NCI-H187 (cell line): ENCODE measurements at regions not wholly inside any gene's neighbourhood (a gene's known extent, or its start where the extent isn't known, plus 50 kb on each side); places are given as distances from the start of the nearest gene placed in this dataset.

ENCODE experiments used
- DNase-seq, 2 experiments: peaks; one replicate each; lab custom pipeline; 2025; lab: John Stamatoyannopoulos, UW

DNA sequence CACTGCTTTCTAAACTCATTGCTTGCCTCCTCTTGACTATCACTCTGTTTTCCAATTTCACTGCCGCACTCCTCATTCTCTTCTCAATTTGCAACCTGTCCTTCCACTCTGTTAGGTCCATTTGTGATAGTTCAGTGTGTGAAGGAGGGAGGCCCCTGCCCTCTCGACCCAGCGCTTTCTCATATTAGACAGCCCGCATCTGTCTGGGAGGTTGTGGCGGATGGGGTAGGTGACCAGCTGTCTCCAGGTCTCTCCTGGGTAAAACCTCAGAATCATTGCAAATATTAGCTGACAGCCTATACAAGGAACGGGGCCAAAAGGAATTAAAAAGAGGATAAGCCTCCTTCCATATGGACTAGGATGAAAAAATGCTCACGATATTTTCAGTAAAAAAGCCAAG is 358.3 kb downstream of the SHQ1 start:
- no peak for DNase-seq

DNA sequence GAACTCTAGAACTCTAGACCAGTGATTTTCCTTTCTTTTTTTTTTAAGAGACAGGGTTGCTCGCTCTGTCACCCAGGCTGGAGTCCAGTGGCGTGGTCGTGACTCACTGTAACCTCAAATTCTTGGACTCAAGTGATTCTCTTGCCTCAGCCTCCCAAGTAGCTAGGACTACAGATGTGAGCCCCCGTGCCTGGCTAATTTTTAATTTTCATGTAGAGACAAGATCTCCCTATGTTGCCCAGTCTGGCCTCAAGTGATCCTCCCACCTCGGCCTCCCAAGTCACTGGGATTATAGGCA is 359.6 kb downstream of the SHQ1 start:
- DNase-seq, result no peak

DNA sequence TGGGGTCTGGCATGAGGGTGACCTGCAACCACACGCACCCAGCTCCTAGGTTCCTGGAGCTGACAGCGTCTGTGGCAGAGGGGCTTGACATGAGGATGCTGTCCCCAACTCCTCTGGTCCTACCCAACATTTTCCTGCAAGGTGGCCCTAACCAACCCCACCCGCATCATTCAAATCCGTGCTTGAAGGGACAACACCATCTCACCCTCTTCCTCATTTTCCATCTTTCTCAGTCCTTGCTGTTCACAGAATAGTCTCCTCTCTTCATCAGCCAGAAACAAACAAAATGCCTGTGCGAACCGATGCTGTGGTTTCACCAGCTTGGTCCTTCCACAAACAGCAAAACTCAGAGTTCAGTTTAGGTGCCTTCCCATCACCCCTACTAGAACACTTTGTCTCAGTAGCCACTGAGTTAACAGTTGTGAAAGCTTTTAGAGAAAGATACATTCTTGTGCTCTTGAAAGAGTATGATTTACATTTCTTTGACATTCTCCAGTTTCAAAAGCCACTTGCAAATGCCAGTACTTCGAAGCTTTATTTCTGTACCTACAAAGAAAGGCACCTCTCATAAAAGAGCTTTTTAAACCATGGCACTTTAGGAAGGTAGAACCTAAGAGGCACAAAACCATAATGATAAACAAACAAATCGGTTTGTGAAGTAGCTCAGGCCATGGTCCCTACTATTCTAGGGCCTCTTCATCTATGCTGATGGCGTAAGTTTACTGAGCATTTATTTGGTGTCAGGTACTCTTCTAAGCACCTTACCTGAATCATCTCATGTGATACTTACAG is 360.1 kb downstream of the SHQ1 start:
- no peak for DNase-seq

DNA sequence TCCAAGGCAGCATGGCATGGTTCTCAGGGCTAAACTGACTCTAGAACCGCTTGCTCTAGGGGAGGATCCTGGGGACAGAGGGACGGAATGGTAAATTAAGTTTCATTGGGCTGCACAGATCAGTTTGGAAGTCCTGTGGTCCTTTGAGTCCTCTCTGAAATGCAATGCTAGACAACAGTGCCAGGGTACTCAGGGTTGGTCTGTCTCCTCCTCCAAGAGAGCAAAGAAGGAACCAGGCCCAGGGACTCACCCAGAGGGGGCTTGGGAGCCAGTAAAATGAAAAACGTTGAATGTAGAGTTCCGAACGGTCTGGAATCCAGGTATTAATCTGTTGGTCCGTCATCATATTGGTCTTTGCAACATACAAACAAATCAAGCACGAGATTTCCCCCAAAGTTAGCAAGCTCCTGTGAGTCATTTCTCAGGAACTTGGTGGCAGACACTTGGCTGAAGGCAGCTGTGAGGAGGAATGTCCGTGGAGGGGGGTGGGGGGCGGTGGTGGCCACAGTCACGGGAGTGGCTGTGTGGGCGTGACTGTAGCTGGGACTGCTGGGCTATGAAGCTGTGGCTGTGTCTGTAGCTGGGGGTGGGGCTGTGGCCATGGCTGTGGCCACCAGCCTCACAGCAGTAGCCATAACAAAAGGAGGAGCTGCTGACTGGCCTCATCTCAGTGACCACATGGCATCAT is 361.0 kb downstream of the SHQ1 start:
- DNase-seq, result no peak

DNA sequence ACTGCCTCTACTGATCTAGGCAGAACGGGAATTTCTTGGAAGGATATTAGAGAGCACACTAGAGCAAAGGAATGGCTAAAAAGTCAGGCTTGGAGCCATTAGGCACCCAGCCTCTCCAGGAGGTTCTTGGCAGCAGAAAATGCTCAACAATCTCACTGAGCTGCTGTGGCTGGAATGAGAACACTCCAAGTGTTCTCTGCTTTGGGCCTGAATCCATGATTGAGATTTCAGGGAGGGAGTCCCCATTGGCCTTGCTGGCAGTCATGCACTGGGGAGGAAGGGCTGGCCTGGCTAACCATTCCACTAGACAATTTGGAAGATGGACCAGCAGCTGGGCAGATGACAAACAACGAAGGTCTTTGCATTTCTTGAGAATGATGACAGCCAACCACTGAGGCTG is 362.6 kb downstream of the SHQ1 start:
- no peak for DNase-seq

DNA sequence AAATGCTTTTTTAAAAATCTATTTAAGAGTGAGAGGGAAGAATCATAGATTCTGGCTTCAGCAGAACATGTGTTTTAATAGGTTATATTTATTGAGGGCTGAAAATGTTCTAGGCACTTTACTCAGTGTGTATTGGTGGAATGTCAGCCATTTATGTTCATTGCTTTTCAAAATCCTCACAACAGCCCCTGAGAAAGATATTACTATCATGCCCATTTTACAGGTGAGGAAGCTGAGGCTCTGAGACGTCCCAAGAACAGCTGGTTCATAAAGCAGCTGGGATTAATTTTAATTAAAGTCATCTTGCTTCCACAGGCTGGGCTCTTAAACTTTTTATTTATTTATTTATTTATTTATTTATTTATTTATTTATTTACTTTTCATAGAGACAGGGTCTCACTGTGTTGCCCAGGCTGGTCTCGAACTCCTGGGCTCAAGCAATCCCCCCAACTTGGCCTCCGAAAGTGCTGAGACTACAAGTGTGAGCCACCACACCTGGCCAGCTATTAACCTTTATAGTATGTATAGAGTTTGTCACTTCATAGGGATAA is 364.6 kb downstream of the SHQ1 start:
- no peak for DNase-seq

DNA sequence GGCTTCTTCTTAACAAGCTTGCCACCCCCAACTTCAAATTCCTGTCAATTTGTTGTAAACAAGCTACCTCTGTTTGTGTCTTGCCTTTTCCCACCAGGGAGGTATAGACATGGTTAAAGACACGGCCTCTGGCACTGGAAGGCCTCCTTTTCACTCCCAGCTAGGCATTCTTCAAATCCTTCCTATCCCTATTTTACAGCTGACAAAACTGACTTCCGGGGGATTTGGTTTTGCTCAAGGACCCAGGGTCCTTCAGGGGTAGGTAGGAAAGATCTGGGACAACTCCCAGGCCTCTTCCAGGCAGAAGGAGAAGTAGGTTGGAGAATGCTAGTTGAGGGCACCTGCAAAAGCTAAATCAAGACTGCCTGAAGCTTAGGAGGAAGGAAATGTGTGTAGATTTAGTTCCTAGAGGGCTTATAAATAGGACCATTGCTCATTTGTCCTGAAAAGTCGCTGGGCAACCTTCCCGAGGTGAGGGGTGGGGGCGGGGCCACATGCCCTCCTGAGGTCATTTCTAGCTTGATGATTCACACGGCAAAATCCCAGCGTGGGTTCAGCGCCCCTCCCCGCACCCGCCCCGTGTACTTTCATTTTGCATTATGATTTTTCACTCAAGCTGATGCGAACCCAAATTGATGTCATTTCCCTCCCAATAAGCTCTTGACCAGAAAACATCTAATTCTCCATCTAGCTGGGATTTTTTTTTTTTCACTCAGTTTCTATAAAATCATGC is 365.5 kb downstream of the SHQ1 start:
- no peak for DNase-seq

DNA sequence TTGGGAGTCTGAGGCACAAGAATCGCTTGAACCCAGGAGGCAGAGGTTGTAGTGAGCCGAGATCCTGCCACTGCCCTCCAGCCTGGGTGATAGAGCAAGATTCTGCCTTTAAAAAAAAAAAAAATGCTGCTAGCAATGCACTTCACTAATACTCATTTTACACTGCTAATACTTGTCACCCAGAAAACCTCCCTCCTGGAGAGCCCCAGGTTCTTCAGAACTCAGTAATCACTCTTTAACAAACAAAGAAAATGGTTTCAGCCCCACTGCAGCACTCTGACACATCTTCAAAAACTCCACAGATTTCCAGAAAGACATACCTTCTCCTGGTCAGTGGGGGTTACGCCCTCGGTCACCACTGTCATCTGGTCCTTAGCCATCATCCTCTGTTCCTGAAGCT is 366.7 kb downstream of the SHQ1 start:
- no peak for DNase-seq

DNA sequence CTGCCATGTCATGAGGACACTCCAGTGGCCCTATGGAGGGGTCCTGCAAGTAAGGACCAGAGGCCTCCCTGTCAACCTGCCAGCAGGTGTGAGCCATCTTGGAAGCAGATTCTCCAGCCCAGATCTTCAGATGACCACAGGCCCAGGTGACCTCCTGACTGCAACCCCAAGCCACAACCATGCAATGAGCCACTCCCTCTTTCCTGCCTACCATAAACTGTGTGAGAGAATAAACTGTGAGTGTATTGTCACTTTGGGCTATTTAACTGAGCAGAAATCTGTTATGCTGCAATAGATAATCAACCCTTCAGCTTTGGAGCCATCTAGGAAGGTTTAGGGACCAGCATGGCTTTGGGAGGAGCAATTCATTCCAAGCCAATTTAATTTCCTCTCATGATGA is 367.9 kb downstream of the SHQ1 start:
- DNase-seq, result no peak

DNA sequence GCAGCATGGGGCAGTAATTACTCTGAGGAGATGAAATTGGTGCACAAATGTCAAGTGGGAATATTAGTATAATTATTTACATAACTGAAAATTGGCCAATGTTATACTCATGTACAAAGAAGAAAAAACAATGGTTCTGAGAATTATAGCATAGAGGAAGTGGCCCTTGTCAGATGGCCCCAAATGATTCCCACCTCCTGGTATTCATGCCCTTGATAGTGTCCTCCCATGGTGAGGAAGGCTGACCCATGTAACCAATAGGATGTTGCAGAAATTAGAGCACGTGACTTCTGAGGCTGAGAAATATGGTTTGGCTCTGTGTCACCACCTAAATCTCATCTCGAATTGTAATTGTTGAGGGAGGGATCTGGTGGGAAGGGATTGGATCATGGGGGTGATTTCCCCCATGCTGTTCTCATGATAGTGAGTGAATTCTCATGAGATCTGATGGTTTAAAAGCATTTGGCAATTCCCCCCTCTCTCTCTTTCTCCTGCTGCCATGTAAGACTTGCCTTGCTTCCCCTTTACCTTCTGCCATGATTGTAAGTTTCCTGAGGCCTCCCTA is 368.5 kb downstream of the SHQ1 start:
- DNase-seq, result no peak

DNA sequence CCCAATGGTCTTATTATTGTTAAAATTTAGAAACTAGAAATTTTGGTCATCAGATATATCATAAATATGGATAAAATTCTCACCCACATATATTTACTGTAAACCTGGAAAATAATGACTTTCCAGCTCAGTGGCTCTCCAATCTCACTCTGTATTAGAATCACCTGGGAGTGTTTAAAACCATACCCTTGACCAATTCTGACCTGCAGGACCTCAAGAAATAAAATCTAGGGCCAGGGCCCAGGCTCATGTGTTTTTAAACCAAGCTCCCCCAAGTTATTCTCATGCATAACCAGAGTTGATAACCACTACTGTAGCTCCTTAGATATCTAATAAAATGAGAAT is 372.1 kb downstream of the SHQ1 start:
- no peak for DNase-seq

DNA sequence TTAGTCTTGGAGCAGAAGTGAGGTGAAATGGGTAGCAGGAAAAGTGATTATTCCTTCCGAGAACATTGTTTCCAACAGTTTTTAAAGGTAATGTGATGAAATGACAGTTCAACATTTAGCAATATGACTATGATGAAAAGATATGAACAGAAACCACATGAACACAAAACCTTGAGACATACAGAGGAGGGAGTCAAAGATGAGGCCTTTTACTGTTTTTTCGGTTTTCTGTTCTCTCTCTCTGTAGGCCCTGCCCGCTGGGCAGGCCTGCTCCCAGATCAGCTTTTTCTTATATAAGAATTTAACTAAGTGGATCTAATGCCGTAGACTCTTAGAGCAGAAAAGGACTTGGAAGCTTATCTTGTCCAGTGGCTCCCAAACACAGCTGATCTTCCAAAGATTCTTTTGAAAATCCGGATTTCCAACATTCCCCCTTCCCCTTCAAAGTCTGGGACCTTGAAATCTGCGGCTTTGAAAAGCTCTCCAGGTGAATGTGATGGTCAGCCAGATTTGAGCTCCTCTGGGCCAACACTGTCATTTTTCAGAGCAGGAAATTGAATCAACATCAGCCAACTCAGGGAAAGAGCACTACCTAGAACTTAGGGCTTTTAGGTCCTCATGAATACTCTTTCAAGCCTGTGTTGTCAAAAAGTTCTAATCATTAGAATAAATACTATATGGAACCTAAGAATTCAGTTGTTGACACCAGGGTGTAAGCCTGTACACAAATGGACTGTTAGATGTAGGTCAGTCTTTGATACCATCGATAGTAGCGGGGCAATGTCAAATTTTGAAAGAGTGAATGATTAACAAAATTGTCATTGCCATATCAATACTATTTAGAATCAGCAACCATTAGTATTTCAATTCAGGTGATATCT is 372.7 kb downstream of the SHQ1 start:
- no peak for DNase-seq

DNA sequence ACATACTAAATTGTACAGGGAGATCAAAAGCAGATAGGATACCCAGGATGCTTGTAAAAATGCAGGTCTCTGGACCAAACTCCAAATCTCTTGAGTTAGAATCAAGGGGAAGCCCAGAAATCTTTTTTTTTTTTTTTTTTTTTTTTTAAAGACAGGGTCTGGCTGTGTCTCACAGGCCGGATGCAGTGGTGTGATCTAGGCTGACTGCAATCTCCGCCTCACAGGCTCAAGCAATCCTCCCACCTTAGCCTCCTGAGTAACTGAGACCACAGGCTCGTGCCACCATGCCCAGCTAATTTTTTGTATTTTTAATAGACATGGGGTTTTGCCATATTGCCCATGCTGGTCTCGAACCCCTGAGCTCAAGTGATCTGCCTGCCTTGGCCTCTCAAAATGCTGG is 373.5 kb downstream of the SHQ1 start:
- DNase-seq, result no peak

DNA sequence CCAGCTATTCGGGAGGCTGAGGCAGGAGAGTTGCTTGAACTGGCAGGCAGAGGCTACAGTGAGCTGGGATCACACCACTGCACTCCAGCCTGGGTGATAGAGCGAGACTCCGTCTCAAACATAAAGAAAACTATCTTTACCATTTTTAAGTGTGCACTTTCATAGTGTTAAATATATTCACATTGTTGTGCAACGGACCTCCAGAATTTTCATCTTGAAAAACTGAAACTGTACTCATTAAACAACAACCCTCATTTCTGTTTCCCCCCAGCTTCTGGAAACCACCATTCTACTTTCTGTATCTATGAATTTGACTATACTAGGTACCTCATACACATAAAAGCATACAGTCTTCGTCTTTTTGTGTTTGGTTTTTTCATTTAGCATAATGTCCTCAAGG is 375.1 kb downstream of the SHQ1 start:
- DNase-seq, result no peak

DNA sequence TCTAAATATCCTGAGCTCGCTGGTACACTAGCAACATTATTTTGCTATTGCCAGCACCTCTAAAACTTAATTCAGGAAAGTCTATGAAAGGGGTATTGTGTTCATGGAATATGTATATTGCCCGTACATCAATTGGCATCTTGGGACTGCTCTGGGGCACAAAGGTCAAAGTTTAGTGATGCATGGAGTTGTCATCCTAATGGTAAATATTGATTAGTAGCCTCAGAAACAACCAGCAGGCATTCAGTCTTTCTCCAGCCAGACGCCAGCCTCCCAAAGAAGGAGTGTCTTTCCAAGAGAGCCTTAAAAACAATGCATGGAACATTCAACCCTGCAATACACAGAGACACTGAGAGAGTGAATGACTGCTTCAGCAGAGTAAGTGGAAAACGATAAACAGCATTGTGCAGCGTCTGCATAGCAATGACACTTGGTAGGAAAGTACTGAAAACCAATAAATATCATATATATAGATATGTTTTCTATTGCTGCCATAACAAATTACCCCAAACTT is 377.3 kb downstream of the SHQ1 start:
- no peak for DNase-seq

DNA sequence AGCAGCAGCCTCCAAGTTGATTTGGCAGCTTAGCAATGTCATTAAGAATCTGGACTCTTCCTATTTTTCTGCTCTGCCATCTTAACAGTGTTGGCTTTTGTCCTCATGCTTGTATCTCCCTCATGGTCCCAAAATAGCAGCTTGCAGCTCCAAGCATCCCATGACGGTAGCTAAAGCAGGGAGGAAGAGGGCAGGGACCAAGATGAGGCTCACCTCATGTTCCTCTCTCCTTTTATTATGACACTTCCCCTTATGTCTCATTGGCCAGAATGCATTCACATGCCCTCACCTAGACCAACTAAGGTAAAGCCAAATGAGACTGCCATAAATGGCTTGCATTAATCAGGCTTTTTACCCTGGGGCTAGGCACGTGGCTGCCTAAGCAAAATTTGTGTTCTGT is 382.4 kb downstream of the SHQ1 start:
- DNase-seq, result no peak

DNA sequence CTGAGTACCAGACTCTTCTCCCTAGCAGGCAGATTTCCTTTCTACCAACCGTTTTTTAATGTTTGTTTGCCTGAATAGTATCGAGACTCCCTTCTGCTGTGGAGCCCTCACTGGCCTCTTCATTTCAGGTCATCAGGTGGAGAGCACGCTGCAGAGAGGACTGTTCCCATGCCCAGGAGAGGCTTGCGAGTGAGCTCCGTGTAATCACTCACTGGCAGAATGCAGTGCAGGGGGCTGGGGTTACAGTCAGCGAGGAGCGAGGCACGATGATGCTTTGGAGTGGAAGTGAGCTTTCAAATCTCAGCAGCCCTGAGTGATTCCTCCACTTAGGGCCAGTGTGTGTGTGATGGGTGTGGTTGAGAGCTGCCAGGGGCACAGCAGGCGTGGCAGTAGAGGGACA is 385.2 kb downstream of the SHQ1 start:
- no peak for DNase-seq

DNA sequence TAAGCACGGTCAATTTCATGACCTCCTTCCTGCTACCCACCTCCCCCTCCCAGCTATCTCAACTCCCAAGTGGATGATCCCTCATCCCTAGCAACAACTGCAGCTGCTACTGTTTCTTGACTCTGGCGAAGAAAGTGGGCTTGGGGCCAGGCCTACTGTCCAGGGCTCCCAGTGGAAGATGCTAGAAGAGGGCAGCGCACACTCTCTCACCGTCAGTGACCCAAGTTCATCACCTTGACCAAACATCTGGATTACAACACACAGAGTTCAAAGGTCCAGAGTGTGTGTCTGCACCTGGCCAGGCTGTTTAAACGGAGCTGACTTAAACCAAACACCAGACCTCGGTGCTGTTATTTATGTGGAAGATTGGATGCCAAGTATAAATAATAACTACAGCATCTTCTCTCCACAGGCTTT is 385.6 kb downstream of the SHQ1 start:
- no peak for DNase-seq

DNA sequence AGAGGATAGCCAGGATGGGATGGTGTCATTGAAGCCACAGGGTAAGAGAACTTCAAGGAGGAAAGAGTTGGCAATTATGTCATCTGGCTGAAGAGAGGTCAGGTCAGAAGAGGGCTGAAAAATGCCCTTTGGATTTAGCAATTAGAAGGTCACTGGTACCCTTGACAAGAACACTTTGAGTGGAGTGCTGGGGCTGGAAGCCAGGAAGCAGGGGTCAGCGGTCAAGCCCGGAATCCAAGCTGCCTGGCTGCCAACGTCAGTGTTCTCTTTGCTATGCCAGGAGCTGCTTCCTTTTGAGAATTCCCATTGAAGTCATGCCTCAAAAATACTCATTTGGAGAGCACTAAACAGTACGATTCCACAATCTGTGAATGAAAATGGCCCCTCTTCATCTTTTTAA is 386.5 kb downstream of the SHQ1 start:
- no peak for DNase-seq

DNA sequence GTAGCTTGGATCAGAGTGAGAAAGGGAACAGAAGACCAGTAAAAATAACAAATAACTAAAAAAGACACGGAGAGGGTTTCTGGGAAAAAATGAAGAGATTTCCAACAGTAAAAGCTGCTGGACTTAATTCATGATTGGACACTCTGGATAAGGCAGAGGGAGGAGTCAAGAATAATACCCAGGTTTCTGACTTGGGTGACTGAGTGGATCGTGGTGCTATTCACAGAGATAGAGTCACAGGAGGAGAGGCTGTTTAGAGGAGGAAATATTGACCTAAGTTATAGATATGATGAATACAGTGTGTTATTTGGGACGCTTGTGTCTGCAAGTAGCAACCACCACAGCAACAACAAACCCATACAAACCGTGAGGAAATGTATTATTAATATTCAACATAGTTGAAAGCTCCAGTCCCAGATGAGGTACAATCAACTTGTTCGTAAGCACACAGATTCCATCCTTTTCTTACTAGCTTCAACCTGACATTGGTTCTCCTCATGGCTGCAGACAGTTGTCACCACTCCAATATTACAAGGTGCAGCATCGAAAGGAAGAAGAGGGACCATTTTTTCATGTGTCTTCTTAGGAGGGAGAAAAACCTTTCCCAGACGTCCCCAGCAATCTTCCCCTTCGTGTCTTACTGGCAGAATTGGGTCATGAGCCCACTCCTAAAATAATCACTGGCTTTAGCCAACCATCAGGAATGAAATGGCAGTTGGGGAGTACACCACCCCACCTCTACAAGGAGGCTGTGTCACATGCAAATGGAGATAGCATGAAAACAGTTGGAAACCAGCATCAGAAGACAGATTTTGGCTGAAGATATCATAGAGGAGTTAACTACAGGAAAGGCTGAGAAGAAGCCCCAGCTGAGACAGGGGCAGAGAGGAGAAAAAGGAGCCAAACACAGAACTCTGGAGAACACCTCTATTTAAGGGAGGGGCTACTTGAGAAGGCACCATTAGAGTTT is 387.8 kb downstream of the SHQ1 start:
- DNase-seq, result no peak
